ENCODE measurements at regions not wholly inside any gene's neighbourhood (a gene's known extent, or its start where the extent isn't known, plus 50 kb on each side); places are given as distances from the start of the nearest gene placed in this dataset.

DNA sequence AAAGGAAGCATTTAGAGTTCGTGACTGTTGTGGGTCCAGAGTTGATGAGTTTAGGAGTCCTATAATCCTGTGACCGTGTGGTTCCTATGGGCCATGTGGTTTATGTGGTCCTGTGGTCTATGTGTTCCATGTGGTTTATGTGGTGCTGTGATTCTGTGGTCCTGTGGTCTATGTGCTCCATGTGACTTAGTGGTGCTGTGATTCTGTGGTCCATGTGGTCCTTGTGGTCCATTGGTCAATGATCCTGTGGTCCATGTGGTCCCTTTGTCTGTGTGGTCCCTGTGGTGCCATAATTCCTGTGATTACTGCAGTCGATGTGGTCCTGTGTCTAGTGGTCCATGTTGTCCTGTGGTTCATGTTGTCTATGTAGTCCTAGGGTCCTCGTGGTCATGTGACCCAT, 167.3 kb downstream of the TMEM18 start:
- no peak for DNase-seq

DNA sequence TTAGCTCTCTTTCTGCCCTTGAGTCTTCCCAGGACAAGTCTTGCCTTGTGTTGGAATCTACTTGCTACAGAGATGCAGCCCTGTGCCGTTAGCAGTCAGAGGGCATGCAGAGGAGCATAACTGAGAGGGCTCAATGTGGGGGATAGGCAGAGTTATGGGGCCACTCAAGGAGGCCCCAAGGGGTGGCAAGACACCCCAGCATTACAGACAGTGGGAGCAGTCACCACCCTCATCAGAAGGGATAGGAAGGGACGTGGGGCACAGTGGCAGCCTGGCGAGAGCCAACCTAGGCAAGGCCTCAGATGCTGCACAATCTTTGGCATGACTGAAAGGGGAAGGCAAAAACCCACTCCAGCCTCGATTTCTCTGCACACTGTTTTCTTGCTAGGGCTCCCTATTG, 169.1 kb downstream of the TMEM18 start:
- DNase-seq: no peak

GRCh38 chr2:506866-507265, 170.3 kb downstream of the TMEM18 start:
- no peak for DNase-seq

DNA sequence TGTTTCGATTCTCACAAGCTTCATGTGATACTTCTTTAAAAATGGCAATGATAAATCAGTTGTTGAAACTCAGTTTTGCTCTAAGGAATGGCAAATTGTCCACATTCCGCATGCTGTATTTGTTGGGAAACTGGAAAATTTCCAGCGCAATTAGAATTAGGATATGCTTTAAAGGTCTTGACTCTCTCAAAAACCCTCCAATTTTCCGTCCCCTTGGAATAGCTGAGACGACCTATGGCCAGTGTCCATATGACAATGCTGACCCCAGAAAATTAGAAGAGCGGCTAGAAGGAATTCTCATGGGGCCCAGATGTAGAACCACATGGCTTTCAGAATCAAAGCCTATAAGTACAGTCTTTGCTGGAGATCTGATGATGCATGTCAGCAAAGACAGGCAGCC, 170.8 kb downstream of the TMEM18 start:
- no peak for DNase-seq

GRCh38 chr2:505941-506340, 171.3 kb downstream of the TMEM18 start:
- no peak for DNase-seq

DNA sequence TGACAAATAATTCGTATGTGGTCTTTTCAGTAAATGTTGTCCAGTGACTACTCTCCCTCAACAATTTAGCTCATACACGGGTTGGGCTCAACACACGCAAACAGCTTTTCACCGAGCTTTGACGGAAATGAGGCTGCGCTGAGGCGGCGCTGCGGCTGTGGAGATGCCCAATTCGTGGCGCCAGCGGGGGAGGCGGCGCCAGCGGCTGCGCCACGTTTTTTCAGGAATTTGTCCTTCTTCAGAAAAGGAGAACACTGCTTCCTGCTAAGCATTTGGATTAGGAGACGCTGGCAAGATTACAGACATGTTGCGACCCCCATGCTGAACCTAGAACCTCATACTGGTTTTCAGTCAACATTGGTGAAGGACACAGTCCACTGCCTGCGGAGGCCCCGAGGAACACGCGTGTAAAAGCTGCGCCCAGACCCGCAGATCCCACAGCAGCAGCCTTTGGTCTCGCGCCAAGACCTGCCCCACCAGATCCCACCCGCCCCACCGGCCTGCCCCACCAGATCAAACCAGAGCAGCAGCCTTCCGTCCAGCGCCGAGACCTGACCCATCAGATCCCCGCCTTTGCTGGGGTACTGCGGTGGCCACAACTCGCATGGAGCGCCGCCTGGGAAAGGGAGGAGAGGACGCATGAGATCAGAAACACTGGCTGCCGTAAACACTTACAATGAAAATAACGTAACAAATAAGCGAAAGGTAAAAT, 173.8 kb downstream of the TMEM18 start:
- no peak for DNase-seq

DNA sequence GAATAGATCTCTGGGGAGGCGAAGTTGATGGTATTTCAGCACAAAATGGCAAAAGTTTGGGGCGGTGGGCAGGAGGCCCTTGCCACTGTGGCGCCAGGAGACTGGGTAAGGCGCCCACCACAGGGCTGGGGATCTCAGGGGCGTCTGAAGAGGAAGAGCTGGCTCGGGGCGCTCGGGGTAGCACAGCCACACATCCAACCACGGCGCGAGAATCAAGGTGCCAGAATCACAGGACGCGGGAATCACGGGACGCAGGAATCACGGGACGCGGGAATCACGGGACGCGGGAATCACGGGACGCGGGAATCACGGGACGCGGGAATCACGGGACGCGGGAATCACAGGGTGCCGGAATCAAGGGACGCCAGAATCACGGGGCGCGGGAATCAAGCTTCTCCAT, 174.4 kb downstream of the TMEM18 start:
- DNase-seq: no peak

- no peak for DNase-seq
These were observed 175.5 kb downstream of the TMEM18 start for GRCh38 chr2:501667-502066.

DNA sequence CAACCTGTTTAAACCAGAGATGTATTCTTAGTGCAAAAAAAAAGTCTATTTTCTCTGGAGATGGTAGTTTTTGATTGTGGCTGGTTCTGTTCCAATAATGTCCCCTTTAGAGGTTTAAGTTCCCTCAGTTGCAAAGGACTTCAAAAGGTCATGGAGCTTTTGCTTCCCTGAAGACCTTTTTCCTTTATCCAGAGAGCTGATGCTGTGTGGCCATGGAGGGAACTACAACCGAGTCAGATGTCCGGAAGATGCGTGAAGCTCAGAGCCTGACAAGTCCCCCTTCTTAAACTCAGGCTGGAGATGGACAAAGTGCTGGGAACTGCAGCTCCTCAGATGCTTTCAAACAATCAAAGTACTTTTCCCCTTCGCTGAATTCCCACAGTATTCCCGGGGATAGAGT, 176.1 kb downstream of the TMEM18 start:
- no peak for DNase-seq

DNA sequence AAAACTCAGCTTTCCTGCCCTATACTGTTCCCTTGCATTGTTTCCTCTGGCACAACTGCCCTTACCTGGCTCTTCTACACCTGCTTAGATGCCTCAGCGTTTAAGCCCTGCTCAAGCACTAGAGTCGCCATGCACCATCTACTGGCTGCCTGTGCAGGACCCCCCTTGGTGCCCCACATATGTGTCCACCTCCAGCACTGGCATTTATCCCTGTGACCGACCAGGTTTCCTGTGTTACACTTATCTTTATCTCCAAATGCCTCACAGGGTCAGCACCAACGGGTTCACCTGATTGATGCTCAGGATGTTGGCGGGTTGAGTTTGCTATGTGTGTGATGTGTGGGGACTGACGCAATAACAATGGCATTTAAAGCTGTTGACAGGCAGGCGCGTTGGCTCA, 177.5 kb downstream of the TMEM18 start:
- DNase-seq: no peak

DNA sequence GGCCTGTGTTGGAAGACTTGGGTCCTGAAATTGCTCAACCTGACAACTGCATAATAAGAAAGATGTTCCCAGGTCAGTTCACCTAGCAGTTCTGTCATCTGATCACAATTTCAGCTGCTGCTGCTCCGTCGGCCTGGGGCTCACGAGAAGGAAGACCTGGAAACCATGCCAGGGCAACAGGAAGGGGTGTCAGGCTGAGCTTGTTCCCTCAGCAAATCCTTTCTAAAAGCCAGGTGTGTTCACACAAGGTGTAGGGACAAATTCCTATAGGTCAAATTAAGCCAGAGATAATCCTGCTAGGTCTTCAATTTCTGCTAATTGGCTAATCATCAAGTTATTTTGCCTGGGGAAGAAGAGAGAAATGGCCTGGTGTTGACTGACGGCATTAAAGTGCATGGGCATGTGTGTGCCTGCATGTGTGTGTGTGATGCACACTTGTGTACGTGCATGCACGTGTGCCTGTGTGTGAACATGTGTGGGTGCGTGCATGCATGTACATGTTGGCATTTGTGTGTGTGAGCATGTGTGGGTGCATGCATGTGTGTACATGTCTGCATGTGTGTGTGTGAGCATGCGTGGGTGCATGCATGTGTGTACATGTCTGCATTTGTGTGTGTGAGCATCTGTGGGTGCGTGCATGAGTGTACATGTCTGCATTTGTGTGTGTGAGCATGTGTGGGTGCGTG, 178.6 kb downstream of the TMEM18 start:
- DNase-seq: no peak

- no peak for DNase-seq
These were observed 179.3 kb downstream of the TMEM18 start for GRCh38 chr2:497770-498492.

GRCh38 chr2:496729-497128, 180.5 kb downstream of the TMEM18 start:
- no peak for DNase-seq

DNA sequence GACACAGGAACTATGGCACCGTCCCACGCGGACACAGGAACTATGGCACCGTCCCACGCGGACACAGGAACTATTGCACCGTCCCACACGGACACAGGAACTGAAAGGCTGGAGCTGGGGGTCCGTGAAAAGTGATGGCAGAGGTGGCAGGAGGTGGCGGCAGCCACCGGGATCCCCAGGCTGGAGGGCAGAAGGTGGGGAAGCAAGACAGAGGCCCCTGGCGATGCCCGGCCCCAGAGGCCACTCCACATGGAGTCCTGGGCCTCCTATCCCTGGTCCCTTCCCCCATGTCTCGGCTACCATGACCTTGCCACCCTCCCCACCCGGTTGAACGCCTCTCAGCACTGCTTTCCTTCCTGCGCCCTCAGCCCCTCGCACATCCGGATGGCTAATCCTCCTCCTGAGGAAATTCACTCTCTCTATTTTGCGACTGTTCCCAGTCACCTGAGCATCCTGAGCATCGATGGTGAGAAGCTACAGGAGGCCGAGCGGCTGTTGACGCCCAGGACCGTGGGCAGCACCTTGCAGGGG, 181.4 kb downstream of the TMEM18 start:
- DNase-seq: no peak

- DNase-seq: no peak
These were observed 182.4 kb downstream of the TMEM18 start for GRCh38 chr2:494853-495252.

DNA sequence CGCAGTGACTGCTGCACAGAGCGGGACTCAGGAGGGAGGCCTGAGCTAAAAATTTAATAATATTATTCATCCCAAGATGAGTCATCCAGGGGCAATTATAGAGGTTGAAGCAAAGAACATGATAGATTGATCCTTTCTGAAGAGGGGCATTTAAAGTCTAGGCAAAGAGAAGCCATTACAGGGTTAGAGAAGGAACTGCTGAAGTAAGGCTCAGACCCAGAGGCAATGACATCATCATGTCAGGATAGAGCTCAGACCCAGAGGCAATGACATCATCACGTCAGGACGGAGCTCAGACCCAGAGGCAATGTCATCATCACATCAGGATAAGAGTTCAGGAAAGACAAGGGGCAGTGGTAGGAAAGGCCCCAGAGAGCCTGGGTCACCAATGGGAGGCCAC, 184.0 kb downstream of the TMEM18 start:
- DNase-seq: no peak

GRCh38 chr2:492178-492577, 185.0 kb downstream of the TMEM18 start:
- DNase-seq: no peak

DNA sequence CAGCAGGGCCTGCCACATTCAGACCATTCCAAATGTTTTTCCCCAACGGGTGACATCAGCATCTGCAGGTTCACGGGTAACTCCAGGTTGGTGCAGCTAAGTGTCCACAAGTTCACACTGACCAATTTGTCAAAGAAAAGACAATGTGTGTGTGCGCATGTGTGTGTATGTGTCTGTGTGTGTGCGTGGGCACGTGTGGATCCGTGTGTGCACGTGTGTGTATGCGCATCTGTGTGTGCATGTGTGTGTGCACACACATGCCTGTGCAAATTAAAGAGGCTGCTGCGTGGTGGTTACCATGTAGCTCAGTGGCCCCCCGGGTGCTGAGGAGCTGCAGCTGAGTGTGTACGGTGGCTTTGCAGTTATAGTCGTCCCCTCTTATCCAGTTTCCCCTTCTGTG, 187.4 kb downstream of the TMEM18 start:
- no peak for DNase-seq

DNA sequence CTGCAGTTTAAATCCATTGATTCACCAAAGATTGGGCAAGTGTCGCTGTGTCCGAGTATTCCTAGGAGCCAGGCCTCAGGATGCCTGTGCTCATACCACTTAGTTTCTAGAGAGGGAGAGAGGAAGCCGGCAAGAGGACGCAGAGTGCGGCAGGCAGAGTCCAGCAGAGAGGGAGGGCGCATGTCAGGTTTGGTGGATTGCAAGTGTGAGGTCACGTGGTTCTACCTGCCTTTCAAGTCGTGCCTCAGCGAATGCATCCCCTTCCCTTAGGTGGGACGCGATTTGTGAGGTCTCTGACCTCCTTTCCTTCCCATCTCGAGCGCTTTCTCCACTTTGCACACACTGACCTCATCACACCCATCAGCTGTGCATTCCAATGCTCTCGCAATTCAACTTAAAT, 188.1 kb downstream of the TMEM18 start:
- DNase-seq: no peak

GRCh38 chr2:487186-488079, 189.8 kb downstream of the TMEM18 start:
- no peak for DNase-seq

DNA sequence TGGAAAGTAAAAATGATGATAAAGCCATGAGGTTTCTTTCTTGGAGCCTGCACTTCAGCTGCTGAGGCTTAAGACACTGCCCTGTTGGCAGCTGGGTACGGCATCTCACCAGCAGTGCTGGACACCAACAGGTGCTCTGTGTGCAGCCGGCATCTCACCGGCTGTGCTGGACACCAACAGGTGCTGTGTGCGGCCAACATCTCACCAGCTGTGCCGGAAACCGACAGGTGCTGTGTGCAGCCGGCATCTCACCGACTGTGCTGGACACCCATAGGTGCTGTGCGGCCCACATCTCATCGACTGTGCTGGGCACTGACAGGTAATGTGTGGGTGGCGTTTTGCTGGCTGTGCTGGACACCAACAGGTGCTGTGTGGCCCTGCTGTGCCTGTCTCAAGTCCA, 190.8 kb downstream of the TMEM18 start:
- DNase-seq: no peak

GRCh38 chr2:481388-481787, 193.5 kb upstream of the ALKAL2 start:
- DNase-seq: no peak

All from CD4-positive, alpha-beta T cell treated with Interleukin-17A for 4 hours (primary cell).